ENCODE measurements at regions not wholly inside any gene's neighbourhood (a gene's known extent, or its start where the extent isn't known, plus 50 kb on each side); places are given as distances from the start of the nearest gene placed in this dataset.
"Not testable (repeated sequence)": the region's sequence is repeated elsewhere in the genome, so short reads cannot be mapped to it uniquely, and the experiment has no call there.

- in situ Hi-C loops (cut with MboI; ENCODE audit: low pct_unique_long_range_greater_than_20kb, low sequenced_read_pairs); DNase-seq: not testable (repeated sequence)
Observed at GRCh38 chr2:6147215-6147614, 455.0 kb downstream of the SOX11 start.

GRCh38 chr2:6148882-6149281 lies 456.7 kb downstream of the SOX11 start:
- DNase-seq, result no peak
- in situ Hi-C loops (cut with MboI; ENCODE audit: low pct_unique_long_range_greater_than_20kb, low sequenced_read_pairs), result no loop called here

GRCh38 chr2:6159606-6160005 lies 467.4 kb downstream of the SOX11 start:
- in situ Hi-C loops (cut with MboI; ENCODE audit: low pct_unique_long_range_greater_than_20kb, low sequenced_read_pairs), result no loop called here

GRCh38 chr2:6163932-6164331 lies 471.7 kb downstream of the SOX11 start:
- in situ Hi-C loops (cut with MboI; ENCODE audit: low pct_unique_long_range_greater_than_20kb, low sequenced_read_pairs), result no loop called here
- no peak for DNase-seq

More at GRCh38 chr2:6159606-6160005, 467.4 kb downstream of the SOX11 start:
- no peak for DNase-seq

GRCh38 chr2:6164986-6165747 lies 473.0 kb downstream of the SOX11 start:
- no peak for DNase-seq
- in situ Hi-C loops (cut with MboI; ENCODE audit: low pct_unique_long_range_greater_than_20kb, low sequenced_read_pairs), result no loop called here

GRCh38 chr2:6167592-6168138 lies 475.5 kb downstream of the SOX11 start:
- in situ Hi-C loops (cut with MboI; ENCODE audit: low pct_unique_long_range_greater_than_20kb, low sequenced_read_pairs), result no loop called here
- no peak for DNase-seq

- no peak for DNase-seq
- in situ Hi-C loops (cut with MboI; ENCODE audit: low pct_unique_long_range_greater_than_20kb, low sequenced_read_pairs), result no loop called here
Observed at GRCh38 chr2:6168485-6168884, 476.3 kb downstream of the SOX11 start.

GRCh38 chr2:6171294-6171693 lies 479.1 kb downstream of the SOX11 start:
- in situ Hi-C loops (cut with MboI; ENCODE audit: low pct_unique_long_range_greater_than_20kb, low sequenced_read_pairs), result no loop called here
- no peak for DNase-seq

GRCh38 chr2:6177811-6178210 lies 485.6 kb downstream of the SOX11 start:
- in situ Hi-C loops (cut with MboI; ENCODE audit: low pct_unique_long_range_greater_than_20kb, low sequenced_read_pairs), result no loop called here
- no peak for DNase-seq

GRCh38 chr2:6181525-6181924 lies 489.3 kb downstream of the SOX11 start:
- no peak for DNase-seq
- in situ Hi-C loops (cut with MboI; ENCODE audit: low pct_unique_long_range_greater_than_20kb, low sequenced_read_pairs), result no loop called here

GRCh38 chr2:6181926-6182325 lies 489.7 kb downstream of the SOX11 start:
- in situ Hi-C loops (cut with MboI; ENCODE audit: low pct_unique_long_range_greater_than_20kb, low sequenced_read_pairs), result no loop called here
- DNase-seq, result no peak

- in situ Hi-C loops (cut with MboI; ENCODE audit: low pct_unique_long_range_greater_than_20kb, low sequenced_read_pairs), result no loop called here
- DNase-seq, result no peak
Observed at GRCh38 chr2:6183226-6183625, 491.0 kb downstream of the SOX11 start.

GRCh38 chr2:6184532-6185292 lies 492.5 kb downstream of the SOX11 start:
- in situ Hi-C loops (cut with MboI; ENCODE audit: low pct_unique_long_range_greater_than_20kb, low sequenced_read_pairs), result no loop called here
- no peak for DNase-seq

- DNase-seq, result no peak
Observed at GRCh38 chr2:6186332-6187151, 494.4 kb downstream of the SOX11 start.

GRCh38 chr2:6196449-6196848 lies 504.3 kb downstream of the SOX11 start:
- DNase-seq, result no peak
- in situ Hi-C loops (cut with MboI; ENCODE audit: low pct_unique_long_range_greater_than_20kb, low sequenced_read_pairs), result no loop called here

More at GRCh38 chr2:6186332-6187151, 494.4 kb downstream of the SOX11 start:
- in situ Hi-C loops (cut with MboI; ENCODE audit: low pct_unique_long_range_greater_than_20kb, low sequenced_read_pairs), result no loop called here

- DNase-seq; in situ Hi-C loops (cut with MboI; ENCODE audit: low pct_unique_long_range_greater_than_20kb, low sequenced_read_pairs): not testable (repeated sequence)
Observed at GRCh38 chr2:6198370-6198919, 506.3 kb downstream of the SOX11 start.

GRCh38 chr2:6202756-6203155 lies 510.6 kb downstream of the SOX11 start:
- DNase-seq, result no peak
- in situ Hi-C loops (cut with MboI; ENCODE audit: low pct_unique_long_range_greater_than_20kb, low sequenced_read_pairs), result no loop called here

- in situ Hi-C loops (cut with MboI; ENCODE audit: low pct_unique_long_range_greater_than_20kb, low sequenced_read_pairs), result no loop called here
- no peak for DNase-seq
Observed at GRCh38 chr2:6203291-6203959, 511.2 kb downstream of the SOX11 start.

GRCh38 chr2:6206882-6207281 lies 514.7 kb downstream of the SOX11 start:
- in situ Hi-C loops (cut with MboI; ENCODE audit: low pct_unique_long_range_greater_than_20kb, low sequenced_read_pairs), result no loop called here
- DNase-seq, result no peak
